ENCODE measurements at regions not wholly inside any gene's neighbourhood (a gene's known extent, or its start where the extent isn't known, plus 50 kb on each side); places are given as distances from the start of the nearest gene placed in this dataset.

DNA sequence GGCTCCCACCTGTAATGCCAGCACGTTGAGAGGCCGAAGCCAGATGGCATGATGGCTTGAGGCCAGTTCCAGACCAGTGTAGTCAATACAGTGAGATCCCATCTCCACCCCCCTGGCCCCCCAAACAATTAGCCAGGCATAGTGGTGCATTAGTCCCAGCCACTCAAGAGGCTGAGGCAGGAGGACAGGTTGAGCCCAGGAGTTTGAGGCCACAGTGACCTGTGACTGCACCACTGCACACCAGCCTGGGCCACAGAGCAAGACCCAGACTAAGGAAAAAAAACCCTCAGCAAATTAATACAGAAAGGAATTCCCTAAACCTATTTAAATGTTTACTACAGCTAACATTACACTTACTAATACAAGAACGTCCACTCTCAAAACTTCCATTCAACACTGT lies 424.6 kb downstream of the SHQ1 start:
- TF ChIP-seq POLR2A (IDR thresholded peaks at IDR 0.05; ENCODE audit: low read length) (no peak), KDM5A (IDR thresholded peaks at IDR 0.05) (no peak)
- TF ChIP-seq, protein P1, sequence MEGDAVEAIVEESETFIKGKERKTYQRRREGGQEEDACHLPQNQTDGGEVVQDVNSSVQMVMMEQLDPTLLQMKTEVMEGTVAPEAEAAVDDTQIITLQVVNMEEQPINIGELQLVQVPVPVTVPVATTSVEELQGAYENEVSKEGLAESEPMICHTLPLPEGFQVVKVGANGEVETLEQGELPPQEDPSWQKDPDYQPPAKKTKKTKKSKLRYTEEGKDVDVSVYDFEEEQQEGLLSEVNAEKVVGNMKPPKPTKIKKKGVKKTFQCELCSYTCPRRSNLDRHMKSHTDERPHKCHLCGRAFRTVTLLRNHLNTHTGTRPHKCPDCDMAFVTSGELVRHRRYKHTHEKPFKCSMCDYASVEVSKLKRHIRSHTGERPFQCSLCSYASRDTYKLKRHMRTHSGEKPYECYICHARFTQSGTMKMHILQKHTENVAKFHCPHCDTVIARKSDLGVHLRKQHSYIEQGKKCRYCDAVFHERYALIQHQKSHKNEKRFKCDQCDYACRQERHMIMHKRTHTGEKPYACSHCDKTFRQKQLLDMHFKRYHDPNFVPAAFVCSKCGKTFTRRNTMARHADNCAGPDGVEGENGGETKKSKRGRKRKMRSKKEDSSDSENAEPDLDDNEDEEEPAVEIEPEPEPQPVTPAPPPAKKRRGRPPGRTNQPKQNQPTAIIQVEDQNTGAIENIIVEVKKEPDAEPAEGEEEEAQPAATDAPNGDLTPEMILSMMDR (IDR thresholded peaks at IDR 0.05) = no peak
